Activated CD8-positive, alpha-beta memory T cell treated with anti-CD3 and anti-CD28 coated beads for 4 hours (primary cell): ENCODE measurements at regions not wholly inside any gene's neighbourhood (a gene's known extent, or its start where the extent isn't known, plus 50 kb on each side); places are given as distances from the start of the nearest gene placed in this dataset.

Source experiments
- DNase-seq, 2 donors: peaks; one replicate each; pipeline ENCODE4 v3.0.0-alpha.2; 2020; ENCODE audit warnings: low read depth in 2 of 2

- DNase-seq: no peak
Measured at GRCh38 chr6:14321992-14322772, 204.6 kb downstream of the CD83 start.

- DNase-seq: no peak
Measured at GRCh38 chr6:14322841-14323240, 205.3 kb downstream of the CD83 start.

GRCh38 chr6:14326774-14327173, 209.2 kb downstream of the CD83 start:
- no peak for DNase-seq

GRCh38 chr6:14328163-14328562, 210.6 kb downstream of the CD83 start:
- DNase-seq: no peak

GRCh38 chr6:14333556-14334305, 216.2 kb downstream of the CD83 start:
- DNase-seq: no peak

- DNase-seq: no peak
Measured at GRCh38 chr6:14335071-14335470, 217.5 kb downstream of the CD83 start.

GRCh38 chr6:14337152-14337551, 219.6 kb downstream of the CD83 start:
- no peak for DNase-seq

- DNase-seq: no peak
Measured at GRCh38 chr6:14339172-14339571, 221.6 kb downstream of the CD83 start.

GRCh38 chr6:14339711-14340584, 222.4 kb downstream of the CD83 start:
- DNase-seq: no peak

GRCh38 chr6:14344486-14344885, 226.9 kb downstream of the CD83 start:
- no peak for DNase-seq

- DNase-seq: no peak
Measured at GRCh38 chr6:14348389-14348788, 230.8 kb downstream of the CD83 start.

- no peak for DNase-seq
Measured at GRCh38 chr6:14349507-14349906, 231.9 kb downstream of the CD83 start.

- no peak for DNase-seq
Measured at GRCh38 chr6:14350210-14350609, 232.6 kb downstream of the CD83 start.

- DNase-seq: no peak
Measured at GRCh38 chr6:14353281-14353680, 235.7 kb downstream of the CD83 start.

GRCh38 chr6:14353798-14354197, 236.2 kb downstream of the CD83 start:
- DNase-seq: no peak

- no peak for DNase-seq
Measured at GRCh38 chr6:14354919-14355572, 237.5 kb downstream of the CD83 start.

GRCh38 chr6:14359438-14359837, 241.9 kb downstream of the CD83 start:
- no peak for DNase-seq

GRCh38 chr6:14360565-14360964, 243.0 kb downstream of the CD83 start:
- no peak for DNase-seq

- DNase-seq: no peak
Measured at GRCh38 chr6:14361297-14361696, 243.7 kb downstream of the CD83 start.

- no peak for DNase-seq
Measured at GRCh38 chr6:14361956-14362587, 244.5 kb downstream of the CD83 start.

- DNase-seq: no peak
Measured at GRCh38 chr6:14364370-14364769, 246.8 kb downstream of the CD83 start.
